HG03139 (cell line): ENCODE measurements at regions not wholly inside any gene's neighbourhood (a gene's known extent, or its start where the extent isn't known, plus 50 kb on each side); places are given as distances from the start of the nearest gene placed in this dataset.

Experiments used
- ATAC-seq: cut with Tn5 transposase; IDR thresholded peaks from one replicate; pipeline ENCODE4 v1.9.1; 2021; ENCODE audit not compliant: unreplicated experiment

DNA sequence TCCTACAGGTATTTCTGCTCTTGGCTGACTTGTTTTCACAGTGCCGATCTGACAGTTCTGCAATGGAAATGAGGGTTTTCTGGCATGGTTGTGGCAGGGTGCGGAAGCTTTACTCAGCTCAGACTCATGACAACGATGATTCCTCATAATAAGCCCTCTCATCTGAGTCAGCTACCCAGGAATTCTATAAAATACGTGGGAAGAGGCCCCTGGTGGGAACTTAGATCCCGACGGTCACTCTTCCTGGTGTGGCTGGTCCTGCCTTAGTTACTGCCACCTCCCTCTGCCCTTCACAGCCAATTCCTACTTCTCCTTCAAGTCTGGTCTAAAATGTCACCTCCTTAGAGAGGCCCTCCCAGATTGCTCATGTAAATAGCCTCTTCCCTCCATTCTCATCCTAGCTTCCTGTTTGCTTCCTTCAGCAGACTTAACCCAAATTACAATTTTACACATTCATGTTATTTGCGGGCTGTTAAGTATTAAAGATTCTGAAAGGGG lies 104.2 kb upstream of the MAP1LC3B2 start:
- no peak for ATAC-seq

DNA sequence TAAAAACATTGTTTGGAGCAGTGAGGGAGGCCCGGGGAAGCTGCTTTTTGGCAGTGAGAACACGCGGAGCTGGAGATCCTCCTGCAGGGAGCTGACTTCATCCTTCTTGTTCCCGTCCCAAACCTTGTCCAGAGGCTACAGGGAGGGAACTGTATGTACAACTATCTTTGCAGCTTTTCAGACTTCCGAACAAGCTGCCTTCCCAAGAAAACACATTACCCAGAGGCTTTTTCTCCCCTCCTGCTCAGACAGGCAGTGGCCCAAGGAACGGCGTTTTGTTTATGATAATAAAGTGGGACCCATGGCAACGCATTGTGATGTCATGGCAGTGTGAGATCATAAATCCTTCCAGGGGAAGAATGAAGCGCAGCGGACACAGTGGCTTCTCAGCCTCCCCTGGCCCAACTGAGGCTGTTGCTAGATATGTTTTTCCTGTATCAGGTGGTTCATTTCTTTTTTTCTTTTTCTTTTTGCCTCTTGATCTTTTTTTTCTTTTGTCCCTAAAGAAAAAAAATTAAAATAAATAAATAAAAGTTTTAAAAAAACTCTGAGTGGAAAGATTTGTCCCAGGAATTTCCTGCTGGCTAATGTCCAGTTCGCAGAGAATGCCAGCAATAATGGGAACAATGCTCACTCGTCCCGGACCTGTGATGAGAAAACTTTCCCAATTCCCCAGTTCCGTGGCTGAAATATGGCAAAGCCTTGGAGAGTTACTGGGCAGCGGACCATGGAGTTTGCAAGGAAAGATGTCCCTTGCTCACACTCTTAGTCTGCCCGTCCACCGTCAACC lies 103.4 kb upstream of the MAP1LC3B2 start:
- ATAC-seq: no peak

DNA sequence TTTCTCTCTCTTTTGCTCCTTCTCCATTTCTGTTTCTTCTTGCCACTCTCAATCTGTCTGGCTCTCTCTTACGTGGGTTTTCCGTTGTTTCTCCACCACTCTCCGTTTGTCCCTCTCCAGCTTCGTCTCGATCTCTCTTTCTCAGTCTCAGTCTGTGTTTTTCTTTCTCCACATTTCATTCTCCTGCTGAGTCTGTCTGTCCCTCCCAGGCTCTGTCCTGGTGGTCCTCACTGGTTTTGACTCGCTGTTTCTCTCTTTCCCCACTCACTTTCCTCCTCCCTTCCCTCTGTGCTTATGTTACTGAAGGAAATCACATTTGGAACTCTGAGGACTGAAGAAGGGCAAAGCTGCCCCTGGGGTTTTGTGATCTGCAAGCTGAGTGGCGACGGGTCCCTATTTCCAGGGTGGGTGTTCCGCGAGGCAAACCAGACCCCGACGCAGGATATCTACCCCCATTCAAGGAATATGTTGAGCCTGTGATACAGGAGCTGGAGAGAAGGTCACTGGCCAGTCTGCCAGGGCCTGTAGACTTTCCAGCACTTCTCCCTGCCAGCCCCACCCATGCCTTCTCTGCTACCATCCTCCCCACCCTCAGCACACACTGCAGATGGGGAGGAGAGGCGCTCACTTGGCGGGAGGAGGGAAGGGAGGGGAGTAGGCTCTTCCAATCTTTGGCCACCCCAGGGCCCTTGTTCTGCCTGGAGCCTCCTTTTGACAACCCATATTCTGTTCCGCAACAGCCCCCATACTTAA lies 102.7 kb upstream of the MAP1LC3B2 start:
- ATAC-seq: no peak

DNA sequence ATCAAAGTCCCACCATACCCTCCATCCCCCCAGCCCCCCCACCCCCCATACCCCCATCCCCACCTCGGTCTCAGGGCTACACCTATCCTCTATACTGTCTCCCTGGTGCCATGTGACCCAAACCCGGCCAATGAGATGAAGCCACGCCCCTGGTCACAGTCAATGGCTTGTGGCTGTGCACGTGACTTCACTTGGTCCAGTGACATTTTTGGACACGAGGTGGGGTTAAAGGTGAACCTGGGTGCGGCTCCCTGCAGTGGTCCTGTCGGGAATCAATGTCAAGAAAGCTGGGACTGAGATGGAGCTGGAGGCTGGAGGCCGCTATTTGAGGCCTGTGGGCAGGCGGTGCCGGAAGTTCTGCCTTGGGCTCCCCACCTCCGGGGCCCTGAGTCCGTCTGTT lies 100.7 kb upstream of the MAP1LC3B2 start:
- ATAC-seq: no peak

DNA sequence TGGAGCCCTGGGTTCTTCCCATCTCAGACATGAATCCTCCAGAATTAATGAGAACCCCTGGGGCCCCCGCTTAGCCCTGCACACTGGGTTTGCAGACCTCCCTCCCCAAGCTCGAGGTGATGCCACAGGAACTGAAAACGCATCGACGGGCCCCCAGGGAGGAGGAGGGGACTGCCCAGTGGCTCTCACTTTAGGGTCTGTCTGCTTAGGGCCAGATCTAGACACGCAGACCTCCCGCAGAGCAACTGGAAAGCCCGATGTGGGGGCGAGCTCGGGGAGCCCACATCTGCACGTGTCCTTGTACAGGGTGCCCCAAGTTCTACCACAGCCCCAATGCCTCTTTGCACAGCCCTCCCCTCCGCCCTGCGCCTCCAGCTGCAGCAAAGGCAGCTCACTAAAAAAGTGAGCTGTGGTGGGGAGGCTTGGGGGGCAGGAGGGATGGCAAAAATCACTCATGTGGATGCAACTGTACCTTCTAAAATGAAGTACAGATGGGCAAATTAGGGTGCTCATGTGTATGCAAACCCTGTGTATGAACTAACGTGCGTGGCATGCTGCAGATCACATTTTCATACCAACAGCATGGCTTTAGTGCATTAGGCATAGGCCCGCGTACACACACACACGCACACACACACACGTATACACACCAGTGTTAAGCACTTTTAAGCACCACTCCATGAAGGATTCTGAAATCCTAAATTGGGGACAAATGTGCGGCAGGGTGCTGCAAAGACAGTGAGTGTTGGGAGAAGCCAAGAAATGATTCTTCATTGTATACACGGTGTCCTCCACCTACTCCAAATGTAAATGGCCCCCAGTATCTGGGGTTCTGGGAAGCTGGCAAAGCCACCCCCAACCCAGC lies 99.9 kb upstream of the MAP1LC3B2 start:
- ATAC-seq: no peak

DNA sequence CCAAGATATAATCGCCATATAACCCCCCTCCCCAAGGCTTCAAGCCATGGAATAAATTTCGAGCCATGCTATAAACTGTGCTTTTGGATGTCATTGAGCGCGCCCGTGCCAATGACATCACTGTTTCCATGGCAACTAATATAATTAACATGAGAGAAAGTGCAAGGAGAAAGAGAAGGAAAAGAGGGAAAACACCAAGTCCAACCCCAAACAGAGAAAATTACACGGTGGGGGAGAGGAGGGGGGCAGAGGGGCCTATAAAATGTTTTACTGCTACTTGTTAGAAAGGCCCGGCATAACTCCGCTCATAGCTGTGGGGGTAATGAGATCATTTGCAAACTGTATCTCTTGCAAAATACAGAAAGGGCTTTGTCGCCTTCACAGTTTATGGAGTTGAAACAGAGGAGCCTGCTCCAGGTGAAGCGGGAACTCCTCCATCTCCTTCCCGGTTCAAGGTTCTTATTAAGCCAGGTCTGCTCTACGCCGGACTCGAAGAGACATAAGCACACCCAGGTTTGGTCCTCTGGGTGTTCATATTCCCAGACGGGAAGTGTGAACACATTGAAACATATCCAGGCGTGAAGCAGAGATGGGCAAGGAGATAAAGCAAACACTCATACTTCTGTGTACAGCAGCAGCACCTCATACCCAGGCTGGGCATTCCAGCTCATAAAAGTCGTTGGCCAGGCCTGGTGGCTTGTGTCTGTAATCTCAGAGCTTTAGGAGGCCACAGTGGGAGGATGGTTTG lies 99.1 kb upstream of the MAP1LC3B2 start:
- ATAC-seq: no peak

DNA sequence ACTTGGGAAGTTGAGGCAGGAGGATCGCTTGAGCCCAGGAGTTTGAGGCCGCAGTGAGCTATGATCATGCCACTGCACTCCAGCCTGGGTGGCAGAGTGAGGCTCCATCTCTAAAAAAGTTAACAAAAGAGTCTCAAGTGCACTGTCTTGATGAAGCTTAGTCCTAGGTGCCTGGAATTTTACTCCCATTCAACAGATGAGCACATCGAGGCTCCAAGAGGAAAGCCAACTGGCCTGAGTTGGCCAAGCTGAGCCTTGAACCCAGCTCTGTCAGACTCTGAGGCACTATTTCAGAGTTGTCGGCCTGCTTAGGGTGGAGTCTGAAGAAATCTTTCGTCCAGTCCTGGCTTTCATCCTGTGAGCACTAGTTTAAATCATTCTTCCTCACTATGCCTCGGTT lies 98.1 kb upstream of the MAP1LC3B2 start:
- no peak for ATAC-seq

DNA sequence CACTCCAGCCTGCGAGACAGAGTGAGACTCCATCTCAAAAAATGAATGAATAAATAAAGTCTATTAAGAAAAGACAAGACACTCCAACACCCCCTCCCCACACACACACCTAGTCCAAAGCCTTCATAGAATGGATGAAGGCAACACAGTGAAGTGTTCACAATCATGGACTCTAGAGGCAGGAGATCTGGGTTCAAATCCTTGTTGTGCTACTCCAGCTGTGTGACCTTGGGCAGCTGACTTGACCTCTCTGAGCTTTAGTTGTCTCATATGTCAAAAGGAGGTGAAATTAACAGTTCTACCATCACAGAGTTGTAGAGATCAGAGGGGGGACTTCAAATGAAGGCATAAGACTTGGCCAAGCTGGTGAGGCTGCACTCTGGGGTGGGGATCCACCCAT lies 95.8 kb upstream of the MAP1LC3B2 start:
- no peak for ATAC-seq

DNA sequence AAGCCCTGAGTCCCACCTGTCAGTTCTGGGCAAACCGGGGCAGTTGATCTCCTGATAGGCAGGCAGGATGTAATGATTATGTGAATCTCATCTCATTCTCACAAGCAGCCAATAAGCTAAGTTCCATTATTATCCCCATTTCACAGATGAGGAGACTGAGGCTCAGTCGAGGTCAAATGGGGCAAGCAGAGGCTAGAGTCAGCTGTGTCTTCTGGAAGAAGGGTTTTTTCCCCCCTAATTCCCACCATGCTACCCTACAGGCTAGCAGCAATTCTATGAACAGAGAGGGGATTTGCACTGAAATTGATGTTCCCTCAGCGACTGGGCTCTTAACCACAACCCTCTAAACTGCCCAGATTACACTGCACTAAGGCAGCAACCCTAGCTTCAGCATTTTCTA lies 93.8 kb upstream of the MAP1LC3B2 start:
- no peak for ATAC-seq

DNA sequence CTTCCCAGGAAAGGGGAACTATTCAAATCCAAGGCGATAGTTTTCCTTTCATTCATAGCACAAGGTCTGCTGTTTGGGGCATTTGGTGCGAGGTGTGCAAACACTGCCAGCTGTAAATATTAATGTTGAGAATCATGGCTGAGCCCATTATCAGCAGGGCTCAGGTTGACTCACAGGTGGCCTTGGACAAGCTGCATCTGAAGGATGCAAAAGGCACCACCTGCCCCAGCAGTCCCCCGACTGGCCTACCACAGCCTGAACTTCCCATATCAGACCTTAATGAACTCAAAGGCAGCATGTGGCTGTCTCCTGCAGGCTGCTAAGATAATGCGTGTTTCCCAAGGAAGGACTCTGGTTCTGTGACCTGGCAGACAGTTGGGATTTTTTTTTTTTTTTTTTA lies 93.3 kb upstream of the MAP1LC3B2 start:
- no peak for ATAC-seq

DNA sequence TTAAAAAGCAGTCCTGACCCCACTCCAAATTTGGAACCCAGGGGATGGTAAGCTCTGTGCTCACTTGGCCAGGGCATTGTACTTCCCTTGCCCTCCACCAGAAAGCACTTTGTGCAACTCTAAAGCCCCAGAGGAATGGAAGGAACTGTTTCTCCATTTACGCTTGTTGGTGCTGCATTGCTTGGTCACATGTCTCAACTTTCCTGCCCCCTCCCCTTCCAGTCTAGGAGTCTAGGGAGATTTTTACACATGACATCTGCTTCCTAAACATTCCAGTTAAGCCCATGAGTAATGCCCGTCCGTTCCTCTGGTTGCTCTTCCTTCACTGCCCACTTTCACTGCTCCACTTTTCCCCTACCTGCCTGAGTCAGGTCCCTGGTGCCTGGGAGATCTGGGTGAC lies 92.6 kb upstream of the MAP1LC3B2 start:
- ATAC-seq: no peak

DNA sequence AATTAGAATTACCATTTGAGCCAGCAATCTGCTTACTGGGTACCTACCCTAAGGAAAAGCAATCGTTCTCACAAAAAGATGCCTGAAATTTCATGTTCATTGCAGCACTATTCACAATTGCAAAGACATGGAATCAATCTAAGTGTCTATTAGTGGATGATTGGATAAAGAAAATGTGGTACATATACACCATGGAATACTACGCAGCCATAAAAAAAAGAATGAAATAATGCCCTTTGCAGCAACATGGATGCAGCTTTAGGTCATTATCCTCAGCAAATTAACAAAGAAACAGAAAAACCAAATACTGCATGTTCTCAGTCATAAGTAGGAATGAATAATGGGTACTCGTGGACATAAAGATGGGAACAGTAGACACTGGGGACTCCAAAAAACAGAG lies 89.8 kb upstream of the MAP1LC3B2 start:
- no peak for ATAC-seq

DNA sequence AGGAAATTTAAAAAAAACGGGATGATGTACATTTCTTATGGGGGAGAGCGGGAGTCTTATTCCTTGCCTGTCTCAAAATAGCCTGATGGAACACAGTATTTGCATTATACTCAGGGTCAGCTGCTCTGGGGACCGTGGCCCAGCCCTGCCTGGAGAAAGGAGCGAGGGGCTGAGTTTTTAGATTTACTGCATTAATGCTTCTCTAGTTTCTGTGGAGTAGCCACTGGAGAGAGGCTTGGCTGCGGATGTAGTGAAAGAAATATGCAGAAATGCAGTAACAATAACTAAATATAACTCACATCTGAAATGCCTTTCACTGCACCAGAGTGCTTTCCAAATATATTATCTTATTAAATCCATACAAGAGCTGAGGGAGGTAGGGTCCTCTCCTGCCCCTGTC lies 87.6 kb upstream of the MAP1LC3B2 start:
- ATAC-seq: no peak

DNA sequence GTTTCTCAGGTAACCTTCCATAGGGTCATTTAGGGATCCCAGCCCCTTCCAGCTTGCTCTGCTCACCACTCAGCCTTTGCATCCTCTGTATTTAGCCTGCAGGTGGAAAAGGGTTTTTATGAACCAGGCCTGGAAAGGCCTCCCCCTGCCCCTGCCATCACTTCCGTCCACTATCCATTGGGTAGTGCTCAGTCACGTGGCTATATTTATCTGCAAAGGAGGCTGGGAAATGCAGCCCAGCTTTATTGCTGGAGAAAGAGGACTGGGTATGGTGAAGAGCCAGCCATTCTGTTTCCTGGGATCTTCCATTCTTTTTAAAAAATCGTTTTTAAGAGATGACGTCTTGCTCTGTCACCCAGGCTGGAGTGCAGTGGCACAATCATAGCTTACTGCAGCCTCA lies 87.0 kb upstream of the MAP1LC3B2 start:
- no peak for ATAC-seq

DNA sequence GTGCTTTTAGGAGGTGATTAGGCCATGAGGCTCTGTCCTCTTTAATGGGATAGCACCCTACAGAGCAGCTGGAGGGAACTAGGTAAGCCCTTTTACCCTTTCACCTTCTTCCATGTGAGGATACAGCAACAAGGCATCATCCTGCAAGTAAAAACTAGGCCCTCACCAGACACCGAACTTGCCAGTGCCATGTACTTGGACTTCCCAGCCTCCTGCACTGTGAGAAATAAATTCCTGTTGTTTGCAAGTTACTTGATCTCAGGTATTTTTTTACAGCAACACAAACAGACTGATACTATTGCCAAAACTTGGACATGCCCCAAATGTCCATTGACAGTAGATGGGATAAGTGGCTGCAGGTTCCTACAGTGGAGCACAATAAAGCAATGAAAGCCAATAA lies 85.8 kb upstream of the MAP1LC3B2 start:
- ATAC-seq: no peak

DNA sequence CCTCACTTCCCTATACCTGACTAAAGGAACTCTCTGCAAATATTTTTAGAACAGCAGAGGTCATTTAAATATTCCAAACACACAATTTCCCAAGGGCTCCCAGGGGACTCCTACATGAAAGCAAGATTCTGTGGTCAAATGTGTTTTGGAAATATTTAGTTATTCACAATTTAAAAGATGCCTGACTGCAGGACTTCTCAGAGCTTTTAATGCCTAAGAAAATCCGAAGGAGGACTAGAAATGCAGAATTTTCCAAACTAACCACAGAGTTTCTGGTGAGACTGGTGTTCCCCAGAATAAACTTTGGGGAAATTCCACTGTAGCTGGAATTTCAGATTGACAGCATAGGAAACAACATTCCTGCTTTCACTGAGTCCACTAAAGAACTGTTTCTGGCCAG lies 84.8 kb upstream of the MAP1LC3B2 start:
- ATAC-seq: no peak

DNA sequence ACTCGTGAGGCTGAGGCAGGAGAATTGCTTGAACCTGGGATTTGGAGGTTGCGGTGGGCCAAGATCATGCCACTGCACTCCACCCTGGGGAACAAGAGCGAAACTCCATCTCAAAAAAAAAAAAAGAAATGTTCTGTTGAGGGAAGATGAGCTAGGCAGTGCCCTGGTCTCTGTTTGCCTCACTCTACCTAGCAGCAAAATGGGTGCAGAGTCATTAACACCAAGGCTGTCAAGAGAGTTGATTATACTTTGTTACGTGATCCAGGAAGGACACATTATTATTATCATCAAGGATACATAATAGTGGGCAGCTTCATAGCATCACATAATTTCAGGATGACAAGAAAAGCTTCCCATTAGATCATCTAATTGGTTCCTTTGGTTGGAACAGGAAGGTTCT lies 84.3 kb upstream of the MAP1LC3B2 start:
- no peak for ATAC-seq

DNA sequence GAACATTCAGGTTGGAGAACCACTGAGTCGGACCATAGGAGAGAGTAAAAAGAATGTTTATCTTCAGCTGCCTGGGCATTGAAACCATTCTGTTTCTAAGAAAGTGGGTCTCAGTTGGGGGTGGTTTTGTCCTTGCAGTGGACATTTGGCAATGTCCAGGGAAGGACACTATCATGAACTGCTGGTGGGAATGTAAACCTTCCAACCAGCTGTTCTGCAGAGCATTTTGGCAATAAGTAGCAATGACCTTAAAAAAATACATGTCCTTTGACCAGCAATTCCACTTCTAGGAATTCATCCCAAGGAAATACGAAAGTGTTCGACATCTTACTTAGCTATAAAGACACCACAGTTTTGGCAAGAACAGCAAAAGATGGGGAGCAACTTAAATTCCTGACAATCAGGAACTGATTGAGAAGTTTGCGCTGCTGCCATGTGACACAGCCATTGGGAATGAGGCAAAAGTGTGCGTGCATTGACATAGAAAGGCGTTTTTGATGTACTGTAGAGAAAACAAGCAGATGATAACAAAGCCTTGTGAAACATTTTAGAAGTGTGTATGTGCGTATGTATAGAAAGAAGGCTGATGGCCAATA lies 82.9 kb upstream of the MAP1LC3B2 start:
- no peak for ATAC-seq

DNA sequence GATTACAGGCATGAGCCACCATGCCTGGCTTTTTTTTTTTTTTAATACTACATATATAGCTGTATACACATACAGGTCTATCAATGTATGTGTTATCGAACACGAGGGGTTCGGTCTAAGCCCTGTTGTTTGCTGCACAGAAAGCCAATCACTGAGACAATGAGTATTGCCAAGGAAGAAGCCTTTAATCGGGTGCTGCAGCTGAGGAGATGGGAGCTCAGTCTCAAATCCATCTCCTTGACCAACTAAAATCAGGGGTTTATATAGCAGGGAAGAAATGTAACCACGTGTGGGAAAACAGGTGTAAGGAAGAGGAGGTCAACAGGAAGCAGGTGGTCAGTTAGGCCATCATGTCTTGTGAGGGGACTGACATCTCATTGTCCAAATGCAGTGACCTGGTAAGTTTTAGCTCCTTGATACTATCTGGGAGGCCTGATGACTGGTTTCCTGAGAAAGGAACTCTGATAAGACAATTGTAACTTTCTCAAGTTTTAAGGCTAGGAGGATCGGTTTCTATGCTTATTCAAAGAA lies 80.9 kb upstream of the MAP1LC3B2 start:
- no peak for ATAC-seq

DNA sequence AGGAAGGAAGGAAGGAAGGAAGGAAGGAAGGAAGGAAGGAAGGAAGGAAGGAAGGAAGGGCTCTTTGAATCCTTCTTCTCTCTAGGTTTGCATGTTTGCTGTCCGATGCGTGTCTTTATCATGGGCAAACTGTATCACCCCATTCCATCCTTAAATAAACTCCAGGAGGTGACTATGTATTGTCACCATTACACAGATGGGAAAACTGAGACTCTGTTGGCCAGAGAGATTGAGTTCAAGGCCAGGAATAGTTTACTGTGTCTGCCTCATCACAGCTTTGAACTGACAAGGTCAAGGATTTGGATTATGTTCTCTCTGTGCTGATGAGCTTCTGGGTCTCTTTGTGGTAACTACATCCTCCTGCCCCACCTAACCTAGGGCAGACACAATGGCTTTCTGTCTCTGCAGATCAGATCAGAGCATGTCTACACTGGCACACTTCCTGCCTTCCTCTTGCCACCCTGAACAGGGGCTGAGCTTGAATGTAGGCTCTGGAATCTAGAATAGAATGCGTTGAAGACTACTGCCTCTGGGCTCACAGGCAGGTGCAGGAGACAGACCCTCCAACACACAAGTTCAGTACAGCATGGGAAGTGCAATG lies 78.9 kb upstream of the MAP1LC3B2 start:
- no peak for ATAC-seq
